Neural cell (in vitro differentiated cells): ENCODE measurements at regions not wholly inside any gene's neighbourhood (a gene's known extent, or its start where the extent isn't known, plus 50 kb on each side); places are given as distances from the start of the nearest gene placed in this dataset.

ENCODE experiments used
- H2AFZ ChIP-seq: fragments of 200-600, 300-800 bp; sonication (generic), shearing (Covaris generic); 2 replicates; pipeline ENCODE4 v1.6.0; 2014; ENCODE audit warnings: low read depth, mild to moderate bottlenecking, antibody characterized with exemption, low read length, moderate library complexity
- H3F3A ChIP-seq: fragments of 200-600 bp; shearing (Covaris generic); 2 replicates; pipeline ENCODE4 v1.6.1; 2016; ENCODE audit warnings: mild to moderate bottlenecking, moderate library complexity, mixed read lengths, antibody characterized with exemption, low read length; ENCODE audit not compliant: insufficient read depth, poor library complexity, severe bottlenecking
- H3K27ac ChIP-seq: fragments of 200-600, 300-800 bp; sonication (generic), shearing (Covaris generic); 2 replicates; pipeline ENCODE4 v1.5.1; 2014; ENCODE audit warnings: mild to moderate bottlenecking, low read length, moderate library complexity
- H3K27me3 ChIP-seq: fragments of 300-800, 200-600 bp; sonication (generic), shearing (Covaris generic); 2 replicates; pipeline ENCODE4 v1.6.0; 2014; ENCODE audit warnings: mild to moderate bottlenecking, low read depth, low read length, moderate library complexity; ENCODE audit not compliant: insufficient read depth
- H3K36me3 ChIP-seq: fragments of 300-800, 200-600 bp; sonication (generic), shearing (Covaris generic); 2 replicates; pipeline ENCODE4 v1.5.1; 2014; ENCODE audit warnings: mild to moderate bottlenecking, antibody characterized with exemption, low read length, moderate library complexity; ENCODE audit not compliant: insufficient read depth
- H3K4me2 ChIP-seq: fragments of 300-800, 200-600 bp; sonication (generic), shearing (Covaris generic); 2 replicates; pipeline ENCODE4 v1.6.0; 2014; ENCODE audit warnings: mild to moderate bottlenecking, low read length
- H3K4me3 ChIP-seq: fragments of 300-800, 200-600 bp; sonication (generic), shearing (Covaris generic); 2 replicates; pipeline ENCODE4 v1.5.1; 2014; ENCODE audit warnings: mild to moderate bottlenecking, low read length, moderate library complexity
- H3K79me2 ChIP-seq: fragments of 200-600 bp; shearing (Covaris generic); replicated peaks from 2 replicates; pipeline ENCODE4 v1.6.0; 2014; ENCODE audit warnings: mild to moderate bottlenecking, low read length, moderate library complexity; ENCODE audit not compliant: insufficient read depth
- H3K9ac ChIP-seq: fragments of 300-800, 200-600 bp; sonication (generic), shearing (Covaris generic); 2 replicates; pipeline ENCODE4 v1.6.1; 2016; ENCODE audit warnings: mild to moderate bottlenecking, low read length, mixed read lengths
- H3K9me2 ChIP-seq: fragments of 200-600 bp; shearing (Covaris generic); 2 replicates; pipeline ENCODE4 v1.6.1; 2016; ENCODE audit warnings: mild to moderate bottlenecking, low read length, mixed read lengths; ENCODE audit not compliant: insufficient read depth
- H3K9me3 ChIP-seq: fragments of 200-600, 300-800 bp; sonication (generic), shearing (Covaris generic); 2 replicates; pipeline ENCODE4 v1.6.1; 2016; ENCODE audit warnings: mild to moderate bottlenecking, mixed run types, low read length, moderate library complexity, mixed read lengths
- H4K20me1 ChIP-seq: fragments of 200-600 bp; shearing (Covaris generic); 2 replicates; pipeline ENCODE4 v1.6.1; 2016; ENCODE audit warnings: mild to moderate bottlenecking, mixed run types; ENCODE audit not compliant: insufficient read depth
- CTCF ChIP-seq: fragments of 450-650 bp; IDR thresholded peaks from 2 replicates; pipeline ENCODE4 v1.5.1; 2014; ENCODE audit warnings: antibody characterized with exemption, mild to moderate bottlenecking, moderate library complexity; ENCODE audit not compliant: poor library complexity, severe bottlenecking
- EP300 ChIP-seq: fragments of 450-650 bp; conservative IDR thresholded peaks from 2 replicates; pipeline ENCODE4 v1.6.1; 2014; ENCODE audit warnings: antibody characterized with exemption, mild to moderate bottlenecking, moderate library complexity; ENCODE audit not compliant: poor library complexity, severe bottlenecking
- EZH2 ChIP-seq: fragments of 200-600, 300-800 bp; shearing (Covaris generic), sonication (generic); IDR thresholded peaks from 2 replicates; pipeline ENCODE4 v1.6.1; 2014; ENCODE audit warnings: antibody characterized with exemption, low read length, borderline replicate concordance, mild to moderate bottlenecking; ENCODE audit not compliant: insufficient read depth, poor library complexity, severe bottlenecking
- MXI1 ChIP-seq: fragments of 450-650 bp; conservative IDR thresholded peaks from 2 replicates; pipeline ENCODE4 v1.6.1; 2014; ENCODE audit warnings: antibody characterized with exemption, mild to moderate bottlenecking; ENCODE audit not compliant: poor library complexity, severe bottlenecking
- POLR2AphosphoS5 ChIP-seq: IDR thresholded peaks from 2 replicates; pipeline ENCODE4 v1.6.1; 2012
- RAD21 ChIP-seq: fragments of 450-650 bp; conservative IDR thresholded peaks from 2 replicates; pipeline ENCODE4 v1.6.1; 2014; ENCODE audit warnings: antibody characterized with exemption, mild to moderate bottlenecking, moderate library complexity
- REST ChIP-seq: IDR thresholded peaks from 2 replicates; pipeline ENCODE4 v1.6.1; 2012; ENCODE audit warnings: borderline replicate concordance
- SMC3 ChIP-seq: fragments of 450-650 bp; conservative IDR thresholded peaks from 2 replicates; pipeline ENCODE4 v1.6.1; 2014; ENCODE audit warnings: antibody characterized with exemption, mild to moderate bottlenecking, moderate library complexity; ENCODE audit not compliant: poor library complexity
- TAF1 ChIP-seq: IDR thresholded peaks from 2 replicates; pipeline ENCODE4 v1.6.1; 2012; ENCODE audit warnings: low read depth

- TF ChIP-seq EP300 (peak; percentile 53), REST (no peak), POLR2AphosphoS5 (no peak), RAD21 (no peak), MXI1 (no peak), TAF1 (no peak)
- H3K4me2 ChIP-seq: no peak overlapping the region
- no peaks in the 10 kb centered on the region for H3K79me2 ChIP-seq
- no peak overlapping the region for H3K27ac ChIP-seq
- no peak overlapping the region for H3K9ac ChIP-seq
- H3K9me2 ChIP-seq: no peaks in the 10 kb centered on the region
- no peaks in the 10 kb centered on the region for H3K36me3 ChIP-seq
- H2AFZ ChIP-seq: no peak overlapping the region
- H4K20me1 ChIP-seq: no peaks in the 10 kb centered on the region
- no peak overlapping the region for H3K4me3 ChIP-seq
- H3K27me3 ChIP-seq: no peaks in the 10 kb centered on the region
- no peaks in the 10 kb centered on the region for H3F3A ChIP-seq
- H3K9me3 ChIP-seq: no peaks in the 10 kb centered on the region
Observed at GRCh38 chr9:108606401-108606800, 249.4 kb downstream of the ACTL7B start.

- Histone ChIP-seq H3K27me3 (no peaks in the 10 kb centered on the region), H3K4me3 (no peak overlapping the region), H3K36me3 (no peaks in the 10 kb centered on the region), H3F3A (no peaks in the 10 kb centered on the region), H3K79me2 (no peaks in the 10 kb centered on the region), H4K20me1 (no peaks in the 10 kb centered on the region), H3K9me2 (no peaks in the 10 kb centered on the region), H3K27ac (no peak overlapping the region), H3K4me2 (no peak overlapping the region), H3K9me3 (no peaks in the 10 kb centered on the region), H3K9ac (no peak overlapping the region), H2AFZ (no peak overlapping the region)
- TF ChIP-seq TAF1 (no peak), SMC3 (no peak), REST (no peak), EP300 (no peak), MXI1 (no peak), CTCF (no peak), RAD21 (no peak), POLR2AphosphoS5 (no peak), EZH2 (no peak)
Observed at GRCh38 chr9:108603141-108603540, 252.6 kb downstream of the ACTL7B start.
